ENCODE measurements at regions not wholly inside any gene's neighbourhood (a gene's known extent, or its start where the extent isn't known, plus 50 kb on each side); places are given as distances from the start of the nearest gene placed in this dataset.

DNA sequence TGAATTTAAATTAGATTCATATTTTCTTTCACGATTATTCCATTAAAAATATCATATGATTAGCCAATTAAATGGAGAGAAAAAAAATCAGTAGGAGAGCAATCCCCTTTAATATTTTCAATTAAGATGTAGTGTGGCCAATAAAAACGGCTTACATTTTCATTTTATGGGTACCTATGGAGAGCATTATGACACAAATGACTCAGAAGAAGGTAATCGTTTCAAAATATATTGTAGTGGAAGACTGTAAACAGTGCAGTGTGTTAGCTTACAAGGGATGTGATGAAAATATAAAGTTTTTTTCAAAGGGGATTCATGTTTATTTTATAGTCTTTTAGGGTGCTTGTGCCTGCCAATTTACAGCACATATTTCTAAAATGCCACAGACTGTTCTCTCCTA is 1507.4 kb upstream of the CELF4 start:
- Histone ChIP-seq H3K18ac (ENCODE audit: low read depth in 1 of 2, low read length in 2 of 2) (no peak overlapping the region), H3K9me3 (ENCODE audit: control insufficient read depth, low read length) (peaks cover 6% of the 10 kb centered on the region), H3K14ac (ENCODE audit: low read length in 2 of 2) (no peak overlapping the region), H4K91ac (ENCODE audit: low read length) (no peak overlapping the region), H2BK15ac (ENCODE audit: low read depth, poor library complexity, severe bottlenecking) (no peak overlapping the region), H3K4me3 (ENCODE audit: insufficient read depth in 1 of 2, low read depth in 1 of 2, low read length in 2 of 2) (no peak overlapping the region), H3K36me3 (ENCODE audit: control insufficient read depth in 1 of 2, insufficient read depth in 2 of 2, low read depth in 1 of 2, low read length in 2 of 2) (no peaks in the 10 kb centered on the region), H3K79me1 (replicated peaks; ENCODE audit: low read length, poor library complexity, severe bottlenecking) (no peaks in the 10 kb centered on the region), H3K4ac (ENCODE audit: low read depth in 1 of 2, low read length in 2 of 2) (no peak overlapping the region), H3K27me3 (ENCODE audit: control insufficient read depth in 1 of 2, insufficient read depth in 1 of 2, low read length in 2 of 2) (no peaks in the 10 kb centered on the region), H2AFZ (ENCODE audit: low read depth, low read length) (no peak overlapping the region), H2BK12ac (ENCODE audit: low read length in 2 of 2) (no peak overlapping the region), H3K27ac (ENCODE audit: low read length, poor library complexity, severe bottlenecking) (no peak overlapping the region), H3K9ac (ENCODE audit: low read length) (no peak overlapping the region), H2BK5ac (ENCODE audit: low read depth, low read length, poor library complexity, severe bottlenecking) (no peak overlapping the region), H3K4me2 (ENCODE audit: low read length, poor library complexity, severe bottlenecking) (no peak overlapping the region), H3K4me1 (ENCODE audit: control insufficient read depth, insufficient read depth, low read depth, low read length) (no peaks in the 10 kb centered on the region), H2BK120ac (ENCODE audit: low read depth, low read length) (no peak overlapping the region), H2AK5ac (ENCODE audit: low read length, severe bottlenecking) (no peak overlapping the region), H3K23ac (ENCODE audit: low read length in 2 of 2) (no peak overlapping the region), H4K8ac (ENCODE audit: low read length) (no peak overlapping the region)
- 92% methylated on average over 2 of the region's 3 CpGs for WGBS
- DNase-seq: no peak

GRCh38 chr18:39062426-39062825 is 1496.8 kb upstream of the CELF4 start:
- no peak for DNase-seq
- WGBS: no CpG with 5 or more reads among the region's 1 CpG
- Histone ChIP-seq H2BK120ac (ENCODE audit: low read depth, low read length) (no peak overlapping the region), H4K91ac (ENCODE audit: low read length) (no peak overlapping the region), H2BK15ac (ENCODE audit: low read depth, poor library complexity, severe bottlenecking) (no peak overlapping the region), H3K9me3 (ENCODE audit: control insufficient read depth, low read length) (no peaks in the 10 kb centered on the region), H3K36me3 (ENCODE audit: control insufficient read depth in 1 of 2, insufficient read depth in 2 of 2, low read depth in 1 of 2, low read length in 2 of 2) (no peaks in the 10 kb centered on the region), H3K27ac (ENCODE audit: low read length, poor library complexity, severe bottlenecking) (no peak overlapping the region), H2AFZ (ENCODE audit: low read depth, low read length) (no peak overlapping the region), H3K27me3 (ENCODE audit: control insufficient read depth in 1 of 2, insufficient read depth in 1 of 2, low read length in 2 of 2) (no peaks in the 10 kb centered on the region), H3K4ac (ENCODE audit: low read depth in 1 of 2, low read length in 2 of 2) (no peak overlapping the region), H2BK12ac (ENCODE audit: low read length in 2 of 2) (no peak overlapping the region), H3K4me2 (ENCODE audit: low read length, poor library complexity, severe bottlenecking) (no peak overlapping the region), H3K23ac (ENCODE audit: low read length in 2 of 2) (no peak overlapping the region), H3K9ac (ENCODE audit: low read length) (no peak overlapping the region), H2BK5ac (ENCODE audit: low read depth, low read length, poor library complexity, severe bottlenecking) (no peak overlapping the region), H3K14ac (ENCODE audit: low read length in 2 of 2) (no peak overlapping the region), H2AK5ac (ENCODE audit: low read length, severe bottlenecking) (no peak overlapping the region), H3K4me1 (ENCODE audit: control insufficient read depth, insufficient read depth, low read depth, low read length) (no peaks in the 10 kb centered on the region), H3K18ac (ENCODE audit: low read depth in 1 of 2, low read length in 2 of 2) (no peak overlapping the region), H3K79me1 (replicated peaks; ENCODE audit: low read length, poor library complexity, severe bottlenecking) (no peaks in the 10 kb centered on the region), H3K4me3 (ENCODE audit: insufficient read depth in 1 of 2, low read depth in 1 of 2, low read length in 2 of 2) (no peak overlapping the region), H4K8ac (ENCODE audit: low read length) (no peak overlapping the region)

DNA sequence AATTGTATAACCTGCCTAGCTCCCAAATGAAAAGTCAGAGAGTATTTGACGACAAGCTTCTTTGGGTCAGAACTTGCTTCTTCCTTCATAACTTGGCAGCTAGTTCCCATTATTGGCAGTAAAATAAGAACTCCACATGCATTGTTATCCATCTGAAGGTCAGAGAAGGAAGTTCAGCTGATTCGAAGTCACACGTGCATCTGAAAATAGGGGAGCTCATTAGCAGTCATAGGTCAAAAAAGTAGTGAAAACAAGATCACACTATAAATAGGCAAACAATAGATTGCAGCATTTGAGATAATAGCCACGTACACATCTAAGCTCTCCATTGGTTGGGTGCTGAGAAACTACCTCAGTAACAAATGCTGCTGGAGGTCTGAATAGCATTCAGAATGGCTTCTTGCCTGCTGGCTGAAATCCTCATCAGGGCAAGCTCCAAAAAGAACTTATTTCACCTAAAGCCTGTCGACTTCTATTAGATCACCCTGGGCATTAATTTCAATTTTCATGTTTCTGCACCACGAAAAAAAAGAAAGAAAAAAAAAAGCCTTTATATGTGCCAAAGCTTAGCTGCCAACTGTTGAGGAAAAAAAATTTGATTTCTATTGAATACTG is 1492.9 kb upstream of the CELF4 start:
- H3K4me3 ChIP-seq (ENCODE audit: insufficient read depth in 1 of 2, low read depth in 1 of 2, low read length in 2 of 2): no peak overlapping the region
- H2BK120ac ChIP-seq (ENCODE audit: low read depth, low read length): no peak overlapping the region
- H3K14ac ChIP-seq (ENCODE audit: low read length in 2 of 2): no peak overlapping the region
- H3K27me3 ChIP-seq (ENCODE audit: control insufficient read depth in 1 of 2, insufficient read depth in 1 of 2, low read length in 2 of 2): no peaks in the 10 kb centered on the region
- H3K9me3 ChIP-seq (ENCODE audit: control insufficient read depth, low read length): no peaks in the 10 kb centered on the region
- H3K27ac ChIP-seq (ENCODE audit: low read length, poor library complexity, severe bottlenecking): no peak overlapping the region
- DNase-seq: no peak
- H4K91ac ChIP-seq (ENCODE audit: low read length): no peak overlapping the region
- H2BK5ac ChIP-seq (ENCODE audit: low read depth, low read length, poor library complexity, severe bottlenecking): no peak overlapping the region
- H2BK15ac ChIP-seq (ENCODE audit: low read depth, poor library complexity, severe bottlenecking): no peak overlapping the region
- H3K18ac ChIP-seq (ENCODE audit: low read depth in 1 of 2, low read length in 2 of 2): no peak overlapping the region
- 83% methylated on average over 4 of the region's 6 CpGs for WGBS
- H3K79me1 ChIP-seq (replicated peaks; ENCODE audit: low read length, poor library complexity, severe bottlenecking): no peaks in the 10 kb centered on the region
- H3K4me2 ChIP-seq (ENCODE audit: low read length, poor library complexity, severe bottlenecking): no peak overlapping the region
- no peak overlapping the region for H2AFZ ChIP-seq (ENCODE audit: low read depth, low read length)
- no peak overlapping the region for H2BK12ac ChIP-seq (ENCODE audit: low read length in 2 of 2)
- no peak overlapping the region for H2AK5ac ChIP-seq (ENCODE audit: low read length, severe bottlenecking)
- H3K23ac ChIP-seq (ENCODE audit: low read length in 2 of 2): no peak overlapping the region
- H4K8ac ChIP-seq (ENCODE audit: low read length): no peak overlapping the region
- H3K9ac ChIP-seq (ENCODE audit: low read length): no peak overlapping the region
- H3K36me3 ChIP-seq (ENCODE audit: control insufficient read depth in 1 of 2, insufficient read depth in 2 of 2, low read depth in 1 of 2, low read length in 2 of 2): no peaks in the 10 kb centered on the region
- H3K4me1 ChIP-seq (ENCODE audit: control insufficient read depth, insufficient read depth, low read depth, low read length): no peaks in the 10 kb centered on the region
- H3K4ac ChIP-seq (ENCODE audit: low read depth in 1 of 2, low read length in 2 of 2): no peak overlapping the region

DNA sequence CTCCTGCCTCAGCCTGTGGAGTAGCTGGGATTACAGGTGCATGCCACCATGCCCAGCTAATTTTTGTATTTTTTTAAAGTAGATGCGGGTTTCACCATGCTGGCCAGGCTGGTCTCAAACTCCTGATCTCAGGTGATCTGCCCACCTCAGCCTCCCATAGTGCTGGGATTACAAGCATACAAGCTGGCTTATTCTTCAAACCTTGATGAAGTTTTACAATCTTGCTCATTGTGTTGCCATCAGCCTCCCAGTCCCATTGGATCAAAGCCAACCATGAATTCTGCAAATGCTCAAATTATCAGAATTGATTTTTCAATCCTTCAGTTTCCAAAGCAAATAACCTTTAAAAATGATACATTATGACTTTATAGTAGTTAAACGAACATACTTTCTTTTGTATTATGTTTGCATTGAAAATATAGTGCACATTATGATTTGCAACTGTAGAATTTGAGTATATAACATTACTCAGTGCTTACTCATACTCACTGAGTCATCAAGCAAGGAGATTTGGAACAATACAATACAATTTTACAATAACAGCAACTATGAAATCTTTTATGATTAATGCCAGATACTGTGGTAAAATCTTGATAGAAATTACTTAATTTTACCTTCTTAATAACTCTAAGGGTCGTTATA is 1491.9 kb upstream of the CELF4 start:
- Histone ChIP-seq H3K4me1 (ENCODE audit: control insufficient read depth, insufficient read depth, low read depth, low read length) (no peaks in the 10 kb centered on the region), H3K9ac (ENCODE audit: low read length) (no peak overlapping the region), H3K27ac (ENCODE audit: low read length, poor library complexity, severe bottlenecking) (no peak overlapping the region), H3K4me3 (ENCODE audit: insufficient read depth in 1 of 2, low read depth in 1 of 2, low read length in 2 of 2) (no peak overlapping the region), H2AK5ac (ENCODE audit: low read length, severe bottlenecking) (no peak overlapping the region), H3K36me3 (ENCODE audit: control insufficient read depth in 1 of 2, insufficient read depth in 2 of 2, low read depth in 1 of 2, low read length in 2 of 2) (no peaks in the 10 kb centered on the region), H3K14ac (ENCODE audit: low read length in 2 of 2) (no peak overlapping the region), H2BK120ac (ENCODE audit: low read depth, low read length) (no peak overlapping the region), H3K27me3 (ENCODE audit: control insufficient read depth in 1 of 2, insufficient read depth in 1 of 2, low read length in 2 of 2) (no peaks in the 10 kb centered on the region), H2BK12ac (ENCODE audit: low read length in 2 of 2) (no peak overlapping the region), H3K4ac (ENCODE audit: low read depth in 1 of 2, low read length in 2 of 2) (no peak overlapping the region), H2BK5ac (ENCODE audit: low read depth, low read length, poor library complexity, severe bottlenecking) (no peak overlapping the region), H3K23ac (ENCODE audit: low read length in 2 of 2) (no peak overlapping the region), H4K8ac (ENCODE audit: low read length) (no peak overlapping the region), H2AFZ (ENCODE audit: low read depth, low read length) (no peak overlapping the region), H3K9me3 (ENCODE audit: control insufficient read depth, low read length) (no peaks in the 10 kb centered on the region), H3K18ac (ENCODE audit: low read depth in 1 of 2, low read length in 2 of 2) (no peak overlapping the region), H4K91ac (ENCODE audit: low read length) (no peak overlapping the region), H2BK15ac (ENCODE audit: low read depth, poor library complexity, severe bottlenecking) (no peak overlapping the region), H3K4me2 (ENCODE audit: low read length, poor library complexity, severe bottlenecking) (no peak overlapping the region), H3K79me1 (replicated peaks; ENCODE audit: low read length, poor library complexity, severe bottlenecking) (no peaks in the 10 kb centered on the region)
- WGBS: 97% methylated on average over 1 of the region's 3 CpGs
- no peak for DNase-seq
